Retinal pigment epithelial cell (primary cell): ENCODE measurements at regions not wholly inside any gene's neighbourhood (a gene's known extent, or its start where the extent isn't known, plus 50 kb on each side); places are given as distances from the start of the nearest gene placed in this dataset.

ENCODE experiments used
- DNase-seq: peaks from one replicate; pipeline ENCODE4 v3.0.0-alpha.2; 2010; ENCODE audit warnings: low read depth
- H3K4me3 ChIP-seq: 2 replicates; pipeline ENCODE4 v1.5.1; 2011; ENCODE audit warnings: mild to moderate bottlenecking, low read length, control low read depth, moderate library complexity
- CTCF ChIP-seq: conservative IDR thresholded peaks from 2 replicates; pipeline ENCODE4 v1.5.1; 2011; ENCODE audit warnings: low read depth, low read length, control low read depth, inconsistent platforms

- DNase-seq: no peak
- TF ChIP-seq CTCF: no peak
- H3K4me3 ChIP-seq: no peak overlapping the region
Measured at GRCh38 chr3:18650731-18651130, 225.6 kb upstream of the SATB1 start.

- H3K4me3 ChIP-seq: no peak overlapping the region
- TF ChIP-seq CTCF: no peak
- DNase-seq: no peak
Measured at GRCh38 chr3:18649666-18650363, 224.7 kb upstream of the SATB1 start.

- no peak overlapping the region for H3K4me3 ChIP-seq
- DNase-seq: no peak
- TF ChIP-seq CTCF: no peak
Measured at GRCh38 chr3:18648868-18649462, 223.8 kb upstream of the SATB1 start.

GRCh38 chr3:18648159-18648558, 223.0 kb upstream of the SATB1 start:
- no peak for DNase-seq
- no peak overlapping the region for H3K4me3 ChIP-seq
- TF ChIP-seq CTCF: no peak

GRCh38 chr3:18645619-18646018, 220.5 kb upstream of the SATB1 start:
- no peak for DNase-seq

GRCh38 chr3:18643281-18643680, 218.1 kb upstream of the SATB1 start:
- DNase-seq: no peak
- no peak for TF ChIP-seq CTCF

More at GRCh38 chr3:18645619-18646018, 220.5 kb upstream of the SATB1 start:
- no peak overlapping the region for H3K4me3 ChIP-seq
- no peak for TF ChIP-seq CTCF

GRCh38 chr3:18641916-18642315, 216.8 kb upstream of the SATB1 start:
- no peak overlapping the region for H3K4me3 ChIP-seq
- no peak for TF ChIP-seq CTCF
- no peak for DNase-seq

More at GRCh38 chr3:18643281-18643680, 218.1 kb upstream of the SATB1 start:
- no peak overlapping the region for H3K4me3 ChIP-seq
